ENCODE measurements at regions not wholly inside any gene's neighbourhood (a gene's known extent, or its start where the extent isn't known, plus 50 kb on each side); places are given as distances from the start of the nearest gene placed in this dataset.

DNA sequence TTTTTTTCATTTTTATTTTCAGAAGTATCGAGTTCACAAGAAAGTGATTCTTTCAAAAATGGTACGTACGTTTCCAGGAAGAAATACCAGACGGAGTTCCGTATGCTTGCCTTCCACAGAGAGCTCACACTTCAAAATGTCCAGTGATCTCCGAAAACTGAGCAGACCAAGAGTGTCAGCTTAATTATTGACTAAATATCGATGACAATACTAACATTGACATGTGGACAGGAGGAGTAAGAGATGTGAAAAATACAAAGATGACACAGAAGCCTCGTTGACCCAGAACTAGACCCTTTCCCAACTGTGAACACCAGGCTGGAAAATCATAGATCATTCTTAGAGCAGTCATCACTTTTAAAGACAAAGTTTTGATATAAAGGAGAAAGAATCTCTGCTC, 440.0 kb upstream of the POU3F3 start:
- TF ChIP-seq CTCF (conservative IDR thresholded peaks at IDR 0.05) = no peak

DNA sequence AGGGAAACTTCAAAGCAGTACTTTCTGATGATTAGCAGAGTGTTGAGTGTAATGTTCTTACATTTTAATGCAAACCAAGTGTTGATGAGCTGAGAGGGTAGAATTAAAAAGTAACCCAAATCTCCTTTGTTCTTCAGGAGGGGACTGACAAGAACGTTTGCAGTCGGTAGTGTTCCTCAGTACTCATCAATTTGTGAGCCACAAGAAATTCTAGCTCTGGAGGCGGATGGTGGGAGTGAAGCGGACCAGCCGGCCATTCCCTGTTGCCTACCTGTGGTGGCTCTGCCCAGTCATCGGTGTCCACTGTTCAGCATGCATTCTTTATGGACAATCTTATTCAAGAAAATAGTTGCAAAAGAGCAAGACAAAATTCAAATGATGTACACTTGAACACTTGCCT, 438.6 kb upstream of the POU3F3 start:
- TF ChIP-seq CTCF (conservative IDR thresholded peaks at IDR 0.05) = no peak
- H3K27ac ChIP-seq = no peak overlapping the region

More for the DNA sequence above, 440.0 kb upstream of the POU3F3 start:
- H3K27ac ChIP-seq = no peak overlapping the region

DNA sequence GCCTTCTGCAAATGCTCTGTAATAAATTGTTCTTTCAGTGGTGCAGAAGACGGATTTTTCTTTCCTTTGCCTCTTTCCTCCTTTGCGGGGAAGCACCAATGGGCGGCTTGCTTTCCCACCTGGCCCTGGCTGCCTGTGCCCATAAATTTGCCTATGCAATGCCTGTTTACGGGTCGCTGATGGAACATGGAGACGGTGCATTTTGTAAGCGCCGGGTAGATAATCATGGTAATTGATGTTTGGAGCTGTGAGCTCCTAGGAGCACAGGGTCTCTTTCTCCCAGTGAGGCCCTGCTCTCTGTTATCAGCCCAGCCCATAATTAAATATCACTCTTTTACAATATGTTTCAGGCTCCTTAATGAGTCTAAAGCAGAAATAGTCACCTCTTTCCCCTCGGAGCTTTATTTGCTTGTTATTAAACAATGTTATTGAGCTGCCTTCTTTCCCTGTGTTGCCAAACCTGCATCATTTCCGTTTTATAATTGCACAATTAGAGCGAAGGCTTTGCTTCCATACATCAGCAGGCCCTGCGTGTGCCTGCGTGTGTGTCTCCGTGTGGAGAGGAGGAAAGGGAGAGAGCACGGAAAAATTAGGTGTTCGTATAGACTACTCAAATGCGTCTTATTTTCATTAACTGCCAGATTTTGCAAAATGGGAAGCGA, 437.4 kb upstream of the POU3F3 start:
- TF ChIP-seq CTCF (conservative IDR thresholded peaks at IDR 0.05) = no peak
- no peak overlapping the region for H3K27ac ChIP-seq

GRCh38 chr2:104420420-104420819, 433.5 kb upstream of the POU3F3 start:
- TF ChIP-seq CTCF (conservative IDR thresholded peaks at IDR 0.05) = no peak
- no peak overlapping the region for H3K27ac ChIP-seq

DNA sequence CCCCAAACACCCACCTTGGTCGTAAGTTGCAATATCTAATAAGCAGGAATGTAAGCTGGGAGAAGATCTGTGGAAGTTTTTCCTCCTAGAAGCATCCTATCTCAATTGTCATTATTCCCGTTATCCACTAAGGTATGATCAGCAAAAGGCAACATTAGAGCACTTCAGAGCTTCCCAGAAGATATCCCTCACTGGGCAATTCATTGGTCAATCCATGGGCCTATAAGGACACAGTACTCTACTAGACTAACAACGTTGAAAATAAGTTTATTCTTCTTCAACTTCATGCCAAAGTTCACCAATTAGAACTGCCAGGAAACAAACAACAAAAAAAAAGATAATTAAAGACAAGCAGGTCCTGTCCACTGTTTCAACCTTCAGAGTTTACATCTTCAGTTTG, 433.0 kb upstream of the POU3F3 start:
- no peak for TF ChIP-seq CTCF (conservative IDR thresholded peaks at IDR 0.05)
- H3K27ac ChIP-seq = no peak overlapping the region

- no peak overlapping the region for H3K27ac ChIP-seq
- no peak for TF ChIP-seq CTCF (conservative IDR thresholded peaks at IDR 0.05)
These were observed 427.9 kb upstream of the POU3F3 start for GRCh38 chr2:104425850-104426595.

DNA sequence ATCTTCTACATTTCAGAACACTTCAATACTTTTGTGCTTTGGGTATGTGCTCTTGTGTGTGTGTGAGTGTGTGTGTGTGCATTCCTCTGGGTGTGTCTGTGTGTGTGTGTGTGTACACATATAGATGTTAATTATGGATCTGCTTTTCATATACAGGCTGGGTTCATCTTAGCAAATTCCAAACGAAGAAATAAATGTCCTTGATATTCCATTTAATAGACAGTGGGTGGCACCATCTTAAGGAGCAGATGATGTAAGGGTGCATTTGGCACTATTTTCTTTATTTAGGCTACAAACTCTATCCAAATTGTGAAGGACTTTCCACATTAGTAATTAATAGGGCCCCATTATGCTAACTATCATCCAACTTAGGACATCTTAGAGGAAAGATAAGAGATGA, 425.8 kb upstream of the POU3F3 start:
- H3K27ac ChIP-seq = no peak overlapping the region
- peak; percentile 19; the same call in 1 of the 2 replicates for TF ChIP-seq CTCF (conservative IDR thresholded peaks at IDR 0.05)
